HT1080 (cell line): ENCODE measurements at regions not wholly inside any gene's neighbourhood (a gene's known extent, or its start where the extent isn't known, plus 50 kb on each side); places are given as distances from the start of the nearest gene placed in this dataset.
"Not testable (repeated sequence)": the region's sequence is repeated elsewhere in the genome, so short reads cannot be mapped to it uniquely, and the experiment has no call there.

Experiments
- DNase-seq: peaks from one replicate; pipeline ENCODE4 v3.0.0-alpha.2; 2015; ENCODE audit warnings: low read depth

GRCh38 chr5:163695830-163696578 lies 190.6 kb downstream of the MAT2B start:
- DNase-seq: peak; percentile 85

- no peak for DNase-seq
Measured at GRCh38 chr5:163696579-163696887, 191.1 kb downstream of the MAT2B start.

GRCh38 chr5:163706053-163706771 lies 200.8 kb downstream of the MAT2B start:
- DNase-seq: peak; percentile 62

- peak; percentile 3 for DNase-seq
Measured at GRCh38 chr5:163712011-163712410, 206.6 kb downstream of the MAT2B start.

- DNase-seq: no peak
Measured at GRCh38 chr5:163718272-163718671, 212.9 kb downstream of the MAT2B start.

- no peak for DNase-seq
Measured at GRCh38 chr5:163724305-163724704, 218.9 kb downstream of the MAT2B start.

- DNase-seq: peak; percentile 25
Measured at GRCh38 chr5:163727028-163727427, 221.6 kb downstream of the MAT2B start.

GRCh38 chr5:163730206-163730756 lies 224.9 kb downstream of the MAT2B start:
- no peak for DNase-seq

GRCh38 chr5:163731256-163731655 lies 225.8 kb downstream of the MAT2B start:
- DNase-seq: no peak

- DNase-seq: no peak
Measured at GRCh38 chr5:163735069-163735468, 229.7 kb downstream of the MAT2B start.

GRCh38 chr5:163747586-163747985 lies 242.2 kb downstream of the MAT2B start:
- no peak for DNase-seq

- no peak for DNase-seq
Measured at GRCh38 chr5:163748934-163749333, 243.5 kb downstream of the MAT2B start.

GRCh38 chr5:163750415-163750814 lies 245.0 kb downstream of the MAT2B start:
- not testable (repeated sequence) for DNase-seq

- DNase-seq: no peak
Measured at GRCh38 chr5:163755505-163755904, 250.1 kb downstream of the MAT2B start.

- no peak for DNase-seq
Measured at GRCh38 chr5:163756170-163756569, 250.8 kb downstream of the MAT2B start.

GRCh38 chr5:163757344-163757743 lies 251.9 kb downstream of the MAT2B start:
- no peak for DNase-seq

- DNase-seq: no peak
Measured at GRCh38 chr5:163758283-163758711, 252.9 kb downstream of the MAT2B start.

GRCh38 chr5:163759000-163759704 lies 253.7 kb downstream of the MAT2B start:
- no peak for DNase-seq

- DNase-seq: peak; percentile 85
Measured at GRCh38 chr5:163760498-163760897, 255.1 kb downstream of the MAT2B start.

- DNase-seq: no peak
Measured at GRCh38 chr5:163766936-163767670, 261.7 kb downstream of the MAT2B start.

GRCh38 chr5:163770625-163771024 lies 265.2 kb downstream of the MAT2B start:
- no peak for DNase-seq
